NB4 (cell line): ENCODE measurements at regions not wholly inside any gene's neighbourhood (a gene's known extent, or its start where the extent isn't known, plus 50 kb on each side); places are given as distances from the start of the nearest gene placed in this dataset.

ENCODE experiments used
- DNase-seq: peaks from one replicate; pipeline ENCODE4 v3.0.0; 2010; ENCODE audit warnings: low read depth
- H3K4me3 ChIP-seq: one replicate; pipeline ENCODE4 v1.5.1; 2011; ENCODE audit warnings: mild to moderate bottlenecking, low read depth, low read length, moderate library complexity
- CTCF ChIP-seq: IDR thresholded peaks from one replicate; pipeline ENCODE4 v1.5.1; 2012; ENCODE audit warnings: low read depth, low read length
- MAX ChIP-seq: IDR thresholded peaks from 2 replicates; pipeline ENCODE4 v1.6.1; 2011; ENCODE audit warnings: low read depth, low read length
- MYC ChIP-seq: IDR thresholded peaks from 2 replicates; pipeline ENCODE4 v1.6.1; 2011; ENCODE audit warnings: low read depth, low read length
- POLR2A ChIP-seq: IDR thresholded peaks from 2 replicates; pipeline ENCODE4 v1.6.1; 2011; ENCODE audit warnings: mild to moderate bottlenecking; ENCODE audit not compliant: insufficient read length; ENCODE audit errors: extremely low read depth

GRCh38 chr1:72851597-72851996, 569.3 kb upstream of the NEGR1 start:
- H3K4me3 ChIP-seq, result no peak overlapping the region
- no peak for DNase-seq
- no peak for TF ChIP-seq MAX
- TF ChIP-seq MYC, result no peak
- TF ChIP-seq POLR2A, result no peak
- TF ChIP-seq CTCF, result no peak

GRCh38 chr1:72848997-72849396, 566.7 kb upstream of the NEGR1 start:
- no peak overlapping the region for H3K4me3 ChIP-seq
- no peak for DNase-seq
- no peak for TF ChIP-seq CTCF
- TF ChIP-seq MAX, result no peak
- TF ChIP-seq POLR2A, result no peak
- no peak for TF ChIP-seq MYC

GRCh38 chr1:72847651-72848050, 565.3 kb upstream of the NEGR1 start:
- H3K4me3 ChIP-seq, result no peak overlapping the region
- no peak for DNase-seq
- no peak for TF ChIP-seq POLR2A
- TF ChIP-seq MAX, result no peak
- TF ChIP-seq MYC, result no peak
- TF ChIP-seq CTCF, result no peak

- DNase-seq, result no peak
- H3K4me3 ChIP-seq, result no peak overlapping the region
- TF ChIP-seq MAX (no peak), POLR2A (no peak), CTCF (no peak), MYC (no peak)
These were observed 564.3 kb upstream of the NEGR1 start for GRCh38 chr1:72846476-72847278.

GRCh38 chr1:72845981-72846380, 563.6 kb upstream of the NEGR1 start:
- no peak overlapping the region for H3K4me3 ChIP-seq
- DNase-seq, result no peak
- no peak for TF ChIP-seq MAX
- TF ChIP-seq CTCF, result no peak
- no peak for TF ChIP-seq POLR2A
- TF ChIP-seq MYC, result no peak

- peak; percentile 20 for TF ChIP-seq CTCF
- TF ChIP-seq POLR2A, result no peak
- peak; percentile 18 for DNase-seq
These were observed 563.0 kb upstream of the NEGR1 start for GRCh38 chr1:72845381-72845780.

More at GRCh38 chr1:72845381-72845780, 563.0 kb upstream of the NEGR1 start:
- H3K4me3 ChIP-seq, result no peak overlapping the region
